ENCODE measurements at regions not wholly inside any gene's neighbourhood (a gene's known extent, or its start where the extent isn't known, plus 50 kb on each side); places are given as distances from the start of the nearest gene placed in this dataset.
"Not testable (repeated sequence)": the region's sequence is repeated elsewhere in the genome, so short reads cannot be mapped to it uniquely, and the experiment has no call there.

DNA sequence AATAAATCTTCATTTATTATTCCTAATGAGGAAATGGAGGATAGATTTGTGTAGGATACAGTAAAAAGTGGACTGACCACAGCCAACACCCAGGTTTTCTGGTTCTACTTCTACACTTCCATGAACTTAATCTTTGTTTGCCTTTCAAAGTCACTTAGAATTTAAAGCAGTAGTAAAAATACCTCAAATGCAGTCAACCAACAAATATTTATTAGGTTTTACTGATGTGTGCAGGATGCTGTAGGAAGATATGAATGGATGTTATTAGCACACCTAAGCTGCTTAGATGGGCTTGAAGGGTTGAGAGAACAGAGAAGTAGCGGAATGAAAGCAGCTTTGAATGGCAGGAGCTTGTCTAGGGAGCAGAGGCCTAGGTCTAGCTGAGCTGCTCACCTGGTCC lies 201.1 kb downstream of the PALM2AKAP2 start:
- no peak for DNase-seq

DNA sequence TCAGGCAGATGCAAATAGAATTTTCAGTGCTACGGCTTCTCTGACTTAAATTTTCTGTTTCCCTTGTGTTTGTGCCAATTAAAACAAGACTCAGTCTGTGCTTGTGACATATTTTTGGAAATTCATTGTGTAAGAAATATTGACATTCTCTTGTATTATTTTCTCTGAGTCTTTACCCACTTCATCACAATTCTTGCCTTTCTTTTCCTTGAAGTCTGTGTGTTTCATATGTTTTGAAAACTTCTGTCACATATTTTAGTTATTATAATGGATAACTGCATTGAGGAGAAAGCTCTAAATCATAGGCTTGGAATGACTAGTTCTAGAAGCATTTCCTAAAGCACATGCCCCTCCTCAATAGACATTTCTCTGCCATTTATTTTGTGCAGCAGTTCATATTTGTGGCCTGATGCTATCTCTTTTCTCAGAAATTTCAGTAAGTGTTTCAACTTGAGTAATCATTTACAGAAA lies 206.6 kb downstream of the PALM2AKAP2 start:
- peak; percentile 94 for DNase-seq

DNA sequence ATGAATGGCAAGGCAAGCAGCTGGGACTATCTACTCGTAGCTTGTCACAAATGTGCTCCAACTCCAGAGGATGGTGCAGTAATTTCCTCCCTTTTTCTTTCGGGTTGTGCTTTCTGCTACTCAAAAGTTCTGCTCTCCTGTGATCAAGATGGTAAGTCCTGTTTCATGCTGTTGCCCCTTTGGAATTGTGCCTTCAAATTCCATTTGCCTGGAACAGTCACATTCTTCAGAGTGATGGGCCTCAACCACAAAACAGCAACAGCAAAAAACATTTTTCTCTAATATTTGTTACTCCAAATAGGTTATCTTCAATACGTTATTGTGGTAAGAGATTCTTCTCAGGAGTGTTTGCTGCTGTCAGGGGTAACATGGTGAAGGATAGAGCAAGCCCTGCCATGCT lies 209.3 kb downstream of the PALM2AKAP2 start:
- peak; percentile 59 for DNase-seq

DNA sequence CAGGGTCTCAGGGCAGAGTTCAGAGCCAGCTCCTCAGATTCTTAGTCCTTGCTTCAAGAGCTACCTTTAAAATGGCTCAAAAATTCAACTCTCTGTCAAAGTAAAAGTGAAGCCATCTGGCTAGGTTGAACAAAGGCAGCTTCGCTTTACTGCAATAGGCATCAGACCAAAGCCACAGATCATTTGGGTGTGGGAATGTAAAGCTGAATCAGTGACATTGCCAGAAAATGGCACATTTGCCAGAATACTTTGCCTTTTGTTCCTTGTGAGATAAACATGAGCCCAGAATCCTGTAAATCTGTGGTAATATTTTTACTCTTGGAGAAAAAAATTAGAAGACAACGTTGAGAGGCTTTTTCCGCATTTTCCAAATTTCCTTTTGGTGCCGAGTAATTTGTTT lies 210.5 kb downstream of the PALM2AKAP2 start:
- no peak for DNase-seq

DNA sequence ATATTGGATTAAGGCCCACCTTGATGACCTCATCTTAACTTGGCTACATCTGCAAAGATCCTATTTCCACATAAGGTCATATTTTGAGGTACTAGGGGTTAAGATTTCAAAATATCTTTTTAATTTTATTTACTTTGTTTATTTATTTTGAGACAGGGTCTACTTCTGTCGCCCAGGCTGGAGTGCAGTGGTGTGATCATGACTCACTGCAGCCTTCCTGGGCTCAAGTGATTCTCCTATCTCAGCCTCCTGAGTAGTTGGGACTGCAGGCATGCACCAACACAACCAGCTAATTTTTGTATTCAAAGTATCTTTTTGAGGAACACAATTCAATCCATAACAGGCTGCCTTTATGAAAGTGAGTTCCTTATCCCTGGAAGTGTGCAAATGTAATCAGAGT lies 212.3 kb downstream of the PALM2AKAP2 start:
- DNase-seq, result no peak

GRCh38 chr9:109993250-109993978 lies 213.4 kb downstream of the PALM2AKAP2 start:
- no peak for DNase-seq

DNA sequence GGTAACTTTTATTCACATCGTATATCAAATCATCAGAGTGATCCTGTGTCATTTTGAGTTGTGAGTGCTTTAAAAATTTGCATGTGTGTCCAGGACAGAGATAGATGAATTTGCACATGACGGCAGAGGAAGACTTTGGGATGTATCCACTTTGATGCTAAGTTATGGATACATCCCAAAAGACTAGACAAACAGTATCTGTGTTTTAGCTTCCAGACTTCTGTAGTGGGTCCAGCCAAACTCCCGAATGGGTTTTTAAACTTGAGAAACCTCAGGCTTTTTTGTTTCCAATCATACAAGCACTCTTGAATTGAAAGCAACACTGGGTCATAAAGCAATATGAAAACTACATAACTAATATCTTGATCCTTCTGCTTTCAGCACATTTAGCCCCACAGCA lies 213.8 kb downstream of the C9orf152 start:
- no peak for DNase-seq

DNA sequence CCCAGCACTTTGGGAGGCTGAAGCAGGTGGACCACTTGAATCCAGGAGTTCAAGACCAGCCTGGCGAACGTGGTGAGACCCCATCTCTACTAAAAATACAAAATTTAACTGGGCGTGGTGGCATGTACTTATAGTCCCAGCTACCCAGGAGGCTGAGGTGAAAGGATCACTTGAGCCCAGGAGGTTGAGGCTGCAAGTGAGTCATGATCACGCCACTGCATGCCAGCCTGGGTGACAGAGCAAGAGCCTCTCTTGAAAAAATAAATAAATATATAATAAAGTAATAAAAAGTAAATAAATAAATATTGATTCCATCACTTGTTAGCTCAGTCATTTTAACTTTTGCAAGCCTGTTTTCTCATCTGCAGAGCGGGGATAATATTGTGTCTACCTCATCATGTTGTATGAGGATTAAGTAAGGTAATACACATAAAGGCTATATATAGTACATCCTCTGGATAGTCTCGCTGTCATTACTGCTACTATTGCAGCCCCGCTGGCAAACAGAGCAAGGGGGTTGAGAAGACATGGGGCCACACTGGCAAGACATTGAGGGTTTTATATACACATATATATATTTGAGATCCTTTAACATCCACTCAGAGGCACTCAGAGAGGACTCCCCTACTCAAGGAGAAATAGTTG lies 210.9 kb downstream of the C9orf152 start:
- DNase-seq, result peak; percentile 36

GRCh38 chr9:109997682-109998081 lies 210.3 kb downstream of the C9orf152 start:
- DNase-seq, result no peak

DNA sequence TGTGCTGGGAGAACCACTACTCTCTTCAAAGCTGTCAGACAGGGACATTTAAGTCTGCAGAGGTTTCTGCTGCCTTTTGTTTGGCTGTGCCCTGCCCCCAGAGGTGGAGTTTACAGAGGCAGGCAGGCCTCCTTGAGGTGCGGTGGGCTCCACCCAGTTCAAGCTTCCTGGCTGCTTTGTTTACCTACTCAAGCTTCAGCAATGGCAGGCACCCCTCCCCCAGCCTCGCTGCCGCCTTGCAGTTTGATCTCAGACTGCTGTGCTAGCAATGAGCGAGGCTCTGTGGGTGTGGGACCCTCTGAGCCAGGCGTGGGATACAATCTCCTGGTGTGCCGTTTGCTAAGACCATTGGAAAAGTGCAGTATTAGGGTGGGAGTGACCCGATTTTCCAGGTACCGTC lies 202.4 kb downstream of the C9orf152 start:
- DNase-seq, result not testable (repeated sequence)

DNA sequence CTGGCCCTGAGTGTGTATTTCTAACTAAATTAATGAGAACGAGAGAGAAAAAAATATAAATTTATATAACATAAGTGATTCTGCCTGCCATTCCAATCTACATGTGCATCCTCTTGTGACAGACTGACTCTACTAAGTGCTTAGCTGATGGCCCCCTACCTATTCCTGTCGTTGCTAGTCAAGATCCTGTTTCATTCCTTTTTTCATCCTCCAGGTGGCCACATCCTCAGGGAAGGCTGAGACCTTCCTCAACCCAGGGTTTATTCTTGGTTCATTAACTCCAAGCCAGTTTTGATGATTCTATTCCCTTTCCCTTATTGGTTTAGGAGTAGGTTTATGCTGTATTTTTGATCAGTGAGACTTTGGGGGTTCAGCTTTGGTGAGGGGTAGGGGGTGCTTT lies 201.3 kb downstream of the C9orf152 start:
- DNase-seq, result no peak

DNA sequence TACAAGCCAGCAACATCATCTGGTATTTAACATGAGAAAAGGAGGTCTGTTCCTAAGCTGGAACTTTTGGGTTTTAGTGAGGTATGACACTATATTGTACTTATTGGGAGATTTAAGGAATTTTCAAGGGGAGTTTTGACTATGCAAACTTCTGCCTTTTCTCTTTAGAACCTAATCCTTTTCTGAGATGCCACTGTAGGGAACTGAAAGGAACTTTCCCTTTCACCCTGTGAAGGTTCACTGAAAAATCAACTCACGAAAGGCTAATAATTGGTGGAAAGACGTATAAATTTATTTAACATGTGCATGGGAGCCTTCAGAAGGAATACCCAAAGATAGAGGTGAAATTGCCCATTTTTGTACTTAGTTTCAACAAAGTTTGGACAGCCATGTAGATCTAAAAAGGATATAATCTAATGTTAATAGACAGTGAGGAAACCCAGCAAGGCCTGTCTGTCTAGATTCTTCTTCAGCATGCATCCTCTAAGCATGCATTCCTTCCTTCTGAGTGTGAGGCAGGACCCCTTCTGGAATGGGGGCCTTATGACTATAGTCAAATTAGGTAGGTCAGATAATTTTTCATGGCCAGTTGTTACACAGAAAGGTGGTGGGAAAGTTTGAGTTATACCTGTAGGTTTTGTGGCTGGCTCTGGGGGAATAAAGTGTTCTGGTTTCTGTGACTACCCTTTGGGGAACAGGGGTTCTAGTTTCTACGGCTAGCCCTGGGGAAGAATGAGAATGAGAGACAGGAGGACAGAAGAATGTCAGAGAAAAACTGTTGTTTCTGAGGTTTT lies 200.3 kb downstream of the C9orf152 start:
- DNase-seq, result peak; percentile 48

DNA sequence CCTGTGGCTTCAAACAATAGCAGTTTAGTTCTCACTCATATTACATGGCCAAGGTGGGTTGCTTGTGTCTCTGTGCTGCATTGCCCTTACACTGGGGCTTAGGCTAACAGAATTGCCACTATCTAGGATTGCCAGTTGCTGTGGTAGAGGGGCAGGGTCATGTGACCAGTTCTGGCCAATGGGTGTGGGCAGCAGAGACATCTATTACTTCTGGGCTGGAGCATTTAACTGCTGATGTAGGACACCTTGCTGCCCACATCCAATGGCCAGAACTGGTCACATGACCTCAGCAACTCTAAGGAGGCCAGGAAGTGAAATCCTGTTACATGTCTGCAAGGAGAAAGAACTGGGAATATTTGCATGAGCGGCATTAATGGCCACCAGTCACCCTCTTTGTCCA lies 199.3 kb downstream of the C9orf152 start:
- no peak for DNase-seq

GRCh38 chr9:110011628-110012320 lies 196.2 kb downstream of the C9orf152 start:
- DNase-seq, result no peak

- DNase-seq, result no peak
These were observed 194.9 kb downstream of the C9orf152 start for GRCh38 chr9:110013064-110013463.

DNA sequence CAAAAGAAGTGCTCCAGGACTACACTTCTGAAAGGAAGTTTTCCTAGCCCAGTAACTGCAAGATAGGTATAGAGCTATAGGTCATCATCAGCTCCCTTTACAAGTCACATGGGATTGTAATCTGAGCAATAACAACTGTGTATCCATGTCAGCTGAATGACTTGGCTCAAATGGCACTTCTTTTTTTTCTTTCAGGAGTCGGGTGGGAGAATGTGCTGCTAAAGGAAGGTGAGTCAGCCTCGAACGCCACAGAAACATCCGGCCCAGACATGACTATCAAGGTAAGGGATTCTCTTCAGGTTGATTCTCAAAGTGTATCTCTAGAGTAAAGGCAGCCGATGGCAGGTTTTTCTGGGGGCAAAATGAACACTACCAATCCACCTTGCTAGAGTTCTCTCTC lies 192.2 kb downstream of the C9orf152 start:
- DNase-seq, result peak; percentile 85

DNA sequence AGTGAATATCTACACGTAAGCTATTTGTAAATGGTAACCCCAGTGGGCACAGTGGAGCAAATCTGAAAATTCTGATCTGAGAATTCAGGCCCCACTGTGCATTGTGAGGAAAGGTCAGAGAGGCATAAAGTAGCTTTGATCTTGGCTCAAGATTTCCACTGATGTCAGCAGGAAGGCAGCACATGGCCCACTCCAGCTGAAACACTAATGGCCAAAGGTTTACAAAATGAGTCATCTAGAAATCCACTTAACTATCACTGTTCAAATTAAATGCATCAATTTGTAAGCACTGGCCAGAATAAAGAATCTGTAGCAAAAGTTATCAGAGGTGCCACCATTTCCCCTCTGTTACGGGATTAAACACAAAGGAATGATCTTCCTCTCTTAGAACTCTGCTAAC lies 191.6 kb downstream of the C9orf152 start:
- DNase-seq, result peak; percentile 84

DNA sequence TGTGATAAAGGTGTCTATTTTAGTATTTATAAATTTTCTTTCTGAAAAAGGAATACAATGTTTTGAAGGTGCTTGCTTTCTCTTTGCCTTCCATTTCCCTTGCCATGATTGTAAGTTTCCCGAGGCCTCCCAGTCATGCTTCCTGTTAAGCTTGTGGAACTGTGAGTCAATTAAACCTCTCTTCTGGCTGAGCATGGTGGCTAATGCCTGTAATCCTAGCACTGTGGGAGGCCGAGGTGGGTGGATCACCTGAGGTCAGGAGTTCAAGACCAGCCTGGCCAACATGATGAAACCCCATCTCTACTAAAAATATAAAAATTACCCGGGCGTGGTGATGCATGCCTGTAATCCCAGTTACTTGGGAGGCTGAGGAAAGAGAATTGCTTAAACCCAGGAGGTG lies 187.7 kb downstream of the C9orf152 start:
- peak; percentile 34 for DNase-seq

- DNase-seq, result no peak
These were observed 186.1 kb downstream of the C9orf152 start for GRCh38 chr9:110021891-110022290.

DNA sequence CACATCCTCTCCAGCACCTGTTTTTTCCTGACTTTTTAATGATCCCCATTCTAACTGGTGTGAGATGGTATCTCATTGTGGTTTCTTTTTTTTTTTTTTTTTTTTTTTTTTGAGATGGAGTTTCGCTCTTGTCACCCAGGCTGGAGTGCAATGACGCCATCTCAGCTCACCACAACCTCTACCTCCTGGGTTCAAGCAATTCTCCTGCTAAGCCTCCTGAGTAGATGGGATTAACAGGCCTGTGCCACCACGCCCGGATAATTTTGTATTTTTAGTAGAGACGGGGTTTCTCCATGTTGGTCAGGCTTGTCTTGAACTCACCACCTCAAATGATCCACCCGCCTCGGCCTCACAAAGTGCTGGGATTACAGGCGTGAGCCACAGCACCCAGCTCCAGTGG lies 184.7 kb downstream of the C9orf152 start:
- not testable (repeated sequence) for DNase-seq

DNA sequence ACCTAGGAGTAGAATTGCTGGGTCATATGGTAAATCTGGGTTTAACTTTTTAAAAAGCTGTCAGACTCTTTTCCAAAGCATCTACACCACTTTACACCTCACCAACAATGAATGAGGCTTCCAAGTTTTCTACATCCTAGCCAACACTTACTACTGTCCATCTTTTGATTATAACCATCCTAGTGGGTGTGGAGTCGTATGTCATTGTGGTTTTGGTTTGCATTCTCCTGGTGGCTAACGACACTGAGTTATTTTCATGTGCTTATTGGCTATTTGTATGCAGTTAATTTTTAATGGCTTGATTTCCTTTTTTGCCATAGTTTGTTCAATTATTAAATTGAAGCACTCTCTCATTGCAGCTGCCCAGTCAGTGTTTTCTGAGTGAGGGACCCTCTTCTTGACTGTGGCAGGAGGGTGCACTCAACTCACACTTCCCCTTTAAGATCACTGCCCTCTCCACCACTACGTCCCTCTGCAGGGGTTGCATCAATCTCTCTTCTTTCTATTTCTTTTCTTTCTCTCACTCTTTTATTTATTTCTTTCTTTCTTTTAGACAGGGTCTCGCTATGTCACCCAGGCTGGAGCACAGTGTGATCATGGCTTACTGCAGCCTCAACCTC lies 182.3 kb downstream of the C9orf152 start:
- no peak for DNase-seq

DNA sequence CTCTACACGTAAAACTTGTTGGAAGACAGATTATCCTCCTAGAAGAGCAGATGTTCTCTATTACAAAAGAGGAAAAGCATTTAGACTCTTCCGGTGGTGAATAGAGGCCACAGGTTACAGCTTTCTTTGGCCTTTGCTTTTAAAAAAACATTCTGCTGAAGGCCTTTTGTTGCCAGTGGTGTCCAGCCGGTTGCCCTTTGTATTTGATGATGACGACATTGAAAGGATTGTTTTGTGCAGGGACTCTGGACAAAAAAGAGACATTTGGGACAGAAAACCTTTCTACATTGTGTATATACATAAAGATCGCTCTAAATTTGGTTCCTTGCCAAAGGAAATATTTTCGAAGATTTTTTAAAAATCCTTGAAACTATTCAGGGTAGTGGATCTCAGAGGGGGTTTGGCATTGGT lies 180.3 kb downstream of the C9orf152 start:
- DNase-seq, result peak; percentile 88

GRCh38 chr9:110028271-110028670 lies 179.7 kb downstream of the C9orf152 start:
- no peak for DNase-seq

All from EL (cell line).